ENCODE measurements at regions not wholly inside any gene's neighbourhood (a gene's known extent, or its start where the extent isn't known, plus 50 kb on each side); places are given as distances from the start of the nearest gene placed in this dataset.

GRCh38 chr1:163875200-163875926 lies 553.6 kb downstream of the NUF2 start:
- no peak for TF ChIP-seq CTCF (IDR thresholded peaks at IDR 0.05)
- no peak for TF ChIP-seq POLR2A (IDR thresholded peaks at IDR 0.05)

Measured in testis (tissue), 2 donors.